GM12878 (cell line): ENCODE measurements at regions not wholly inside any gene's neighbourhood (a gene's known extent, or its start where the extent isn't known, plus 50 kb on each side); places are given as distances from the start of the nearest gene placed in this dataset.

Experiments used
- BCL11A ChIP-seq: IDR thresholded peaks from 2 replicates; pipeline ENCODE4 v1.6.1; 2011; ENCODE audit warnings: low read depth, low read length
- CHD2 ChIP-seq: IDR thresholded peaks from 2 replicates; pipeline ENCODE4 v1.6.1; 2011; ENCODE audit warnings: low read depth, low read length, improper control_type of control experiment, borderline replicate concordance
- CREB1 ChIP-seq: IDR thresholded peaks from 2 replicates; pipeline ENCODE4 v1.6.1; 2012; ENCODE audit warnings: low read depth, mild to moderate bottlenecking, inconsistent platforms
- CTCF ChIP-seq, 3 experiments: IDR thresholded peaks in 2 of 3; conservative IDR thresholded peaks in 1 of 3; 2 replicates each; pipeline ENCODE4 v1.5.1; 2011; ENCODE audit warnings: low read depth in 3 of 3, low read length in 3 of 3, mild to moderate bottlenecking in 3 of 3, control low read depth in 2 of 3, moderate library complexity in 2 of 3, inconsistent platforms in 1 of 3, mixed read lengths in 1 of 3; ENCODE audit not compliant: control insufficient read depth in 2 of 3, insufficient read depth in 1 of 3; ENCODE audit errors: extremely low read depth in 1 of 3
- EP300 ChIP-seq, 2 experiments: fragments of 150-350 bp in 1 of 2; IDR thresholded peaks; 2 replicates each; pipeline ENCODE4 v1.6.1; 2011 to 2012; ENCODE audit warnings: low read depth in 2 of 2, low read length in 2 of 2, borderline replicate concordance in 1 of 2, improper control_type of control experiment in 1 of 2, inconsistent platforms in 1 of 2; ENCODE audit not compliant: control insufficient read depth in 1 of 2
- MXI1 ChIP-seq: fragments of 150-350 bp; IDR thresholded peaks from 2 replicates; pipeline ENCODE4 v1.6.1; 2011; ENCODE audit warnings: low read depth, mild to moderate bottlenecking, inconsistent platforms, low read length, improper control_type of control experiment
- MYC ChIP-seq: IDR thresholded peaks from 2 replicates; pipeline ENCODE4 v1.6.1; 2011; ENCODE audit warnings: mild to moderate bottlenecking, low read length, moderate library complexity, inconsistent platforms; ENCODE audit not compliant: insufficient read depth, insufficient replicate concordance, insufficient read length, severe bottlenecking
- NFYB ChIP-seq: IDR thresholded peaks from 2 replicates; pipeline ENCODE4 v1.6.1; 2011; ENCODE audit warnings: low read depth, mild to moderate bottlenecking, low read length, improper control_type of control experiment, moderate library complexity; ENCODE audit not compliant: insufficient read depth
- RELA ChIP-seq: fragments of 450-650 bp; IDR thresholded peaks from 2 replicates; pipeline ENCODE4 v1.8.0; 2014; ENCODE audit warnings: borderline replicate concordance; ENCODE audit not compliant: partially characterized antibody
- SREBF2 ChIP-seq: IDR thresholded peaks from 2 replicates; pipeline ENCODE4 v1.6.1; 2012; ENCODE audit warnings: mild to moderate bottlenecking, low read length
- YY1 ChIP-seq: IDR thresholded peaks from 2 replicates; pipeline ENCODE4 v1.6.1; 2011; ENCODE audit warnings: low read depth, mild to moderate bottlenecking, low read length
- ZSCAN29 ChIP-seq: fragments of 450-650 bp; IDR thresholded peaks from 2 replicates; pipeline ENCODE4 v1.6.1; 2017; ENCODE audit warnings: mild to moderate bottlenecking, moderate library complexity
- TF ChIP-seq, protein P1 (sequence below): fragments of 450-650 bp; IDR thresholded peaks from 2 replicates; pipeline ENCODE4 v1.6.1; 2017; ENCODE audit warnings: mild to moderate bottlenecking

DNA sequence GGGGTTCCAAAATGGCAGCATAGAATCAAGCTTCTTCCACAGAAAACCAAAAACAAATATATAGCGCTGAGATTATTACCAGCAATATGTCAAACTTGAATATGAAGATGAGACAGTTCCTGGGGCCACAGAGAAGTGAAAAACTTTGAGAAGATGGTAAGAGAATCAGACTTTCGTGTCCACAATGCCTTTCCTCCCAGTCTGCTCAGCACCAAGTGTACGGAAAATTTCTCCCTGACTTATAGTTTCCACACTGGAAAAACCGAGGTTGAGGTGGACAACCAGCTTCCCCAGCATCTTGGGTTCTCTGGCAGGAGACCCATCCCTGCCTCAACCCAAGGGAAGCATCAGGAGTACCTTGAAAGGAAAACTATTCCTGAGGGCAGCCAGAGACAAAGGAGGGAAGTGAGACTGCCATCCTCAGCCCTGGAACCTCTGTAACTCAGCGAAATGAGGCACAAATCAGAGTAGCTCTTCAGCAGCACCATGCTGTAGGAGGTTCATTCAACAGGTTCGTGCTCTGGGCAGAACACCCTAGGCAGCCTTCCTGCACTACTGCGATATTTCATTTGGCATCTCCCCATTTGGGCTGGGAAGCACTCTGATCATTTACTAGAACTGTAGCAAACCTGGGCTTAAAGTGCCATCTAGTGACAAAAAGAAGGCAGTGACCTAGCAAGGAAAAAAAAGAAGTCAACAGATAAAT is 52.4 kb upstream of the CAPRIN2 start:
- TF ChIP-seq CTCF (IDR thresholded peaks at IDR 0.05 in 2 of 3, conservative IDR thresholded peaks at IDR 0.05 in 1 of 3; ENCODE audit: control insufficient read depth in 2 of 3, extremely low read depth in 1 of 3, insufficient read depth in 1 of 3, low read depth in 3 of 3, low read length in 3 of 3) = peak; percentile 68 to 80 (median 77)
- TF ChIP-seq MYC = no peak
- TF ChIP-seq RELA = peak; percentile 35
- TF ChIP-seq ZSCAN29 = no peak
- TF ChIP-seq CHD2 = no peak
- no peak for TF ChIP-seq EP300 (IDR thresholded peaks at IDR 0.05; ENCODE audit: borderline replicate concordance in 1 of 2, control insufficient read depth in 1 of 2, low read depth in 2 of 2, low read length in 2 of 2)
- no peak for TF ChIP-seq SREBF2
- TF ChIP-seq, protein P1, sequence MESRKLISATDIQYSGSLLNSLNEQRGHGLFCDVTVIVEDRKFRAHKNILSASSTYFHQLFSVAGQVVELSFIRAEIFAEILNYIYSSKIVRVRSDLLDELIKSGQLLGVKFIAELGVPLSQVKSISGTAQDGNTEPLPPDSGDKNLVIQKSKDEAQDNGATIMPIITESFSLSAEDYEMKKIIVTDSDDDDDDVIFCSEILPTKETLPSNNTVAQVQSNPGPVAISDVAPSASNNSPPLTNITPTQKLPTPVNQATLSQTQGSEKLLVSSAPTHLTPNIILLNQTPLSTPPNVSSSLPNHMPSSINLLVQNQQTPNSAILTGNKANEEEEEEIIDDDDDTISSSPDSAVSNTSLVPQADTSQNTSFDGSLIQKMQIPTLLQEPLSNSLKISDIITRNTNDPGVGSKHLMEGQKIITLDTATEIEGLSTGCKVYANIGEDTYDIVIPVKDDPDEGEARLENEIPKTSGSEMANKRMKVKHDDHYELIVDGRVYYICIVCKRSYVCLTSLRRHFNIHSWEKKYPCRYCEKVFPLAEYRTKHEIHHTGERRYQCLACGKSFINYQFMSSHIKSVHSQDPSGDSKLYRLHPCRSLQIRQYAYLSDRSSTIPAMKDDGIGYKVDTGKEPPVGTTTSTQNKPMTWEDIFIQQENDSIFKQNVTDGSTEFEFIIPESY = no peak
- no peak for TF ChIP-seq YY1
- no peak for TF ChIP-seq BCL11A
- no peak for TF ChIP-seq CREB1
- TF ChIP-seq MXI1 = no peak
- no peak for TF ChIP-seq NFYB
